Skin of body (tissue), 1 donor: ENCODE measurements at regions not wholly inside any gene's neighbourhood (a gene's known extent, or its start where the extent isn't known, plus 50 kb on each side); places are given as distances from the start of the nearest gene placed in this dataset.

ENCODE experiments used
- DNase-seq: peaks from one replicate; lab custom pipeline; 2025; lab: John Stamatoyannopoulos, UW

DNA sequence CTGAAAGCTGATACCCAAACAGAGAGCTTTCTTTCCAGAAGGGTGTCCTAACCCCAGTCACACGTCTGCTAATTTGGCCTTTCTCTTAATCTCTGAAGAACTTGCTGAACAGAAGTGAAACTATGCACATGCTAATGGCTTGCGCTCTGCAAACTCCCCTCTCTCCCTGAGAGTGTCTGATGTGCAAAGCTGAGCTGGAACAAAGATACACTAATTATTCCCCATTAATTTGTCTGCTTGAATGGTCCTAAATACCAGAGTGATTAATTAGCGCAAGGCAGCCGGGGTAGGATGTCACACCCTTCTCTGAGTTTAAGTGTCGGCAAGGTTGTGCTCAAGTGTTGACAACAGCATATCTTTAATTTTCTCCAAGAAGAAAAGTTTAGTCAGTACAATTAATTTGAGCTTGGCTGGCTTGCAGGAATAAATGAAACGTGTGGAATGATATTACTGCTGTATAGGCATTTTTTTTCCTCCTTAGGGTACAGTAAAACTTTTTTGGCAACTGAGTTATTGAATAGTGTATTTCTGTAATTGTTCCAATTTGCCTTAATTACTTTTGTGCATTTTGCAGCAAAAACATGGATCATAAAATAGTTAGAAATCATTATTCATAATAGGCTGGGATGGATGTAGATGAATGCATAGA, 715.9 kb upstream of the POU3F2 start:
- DNase-seq: no peak

DNA sequence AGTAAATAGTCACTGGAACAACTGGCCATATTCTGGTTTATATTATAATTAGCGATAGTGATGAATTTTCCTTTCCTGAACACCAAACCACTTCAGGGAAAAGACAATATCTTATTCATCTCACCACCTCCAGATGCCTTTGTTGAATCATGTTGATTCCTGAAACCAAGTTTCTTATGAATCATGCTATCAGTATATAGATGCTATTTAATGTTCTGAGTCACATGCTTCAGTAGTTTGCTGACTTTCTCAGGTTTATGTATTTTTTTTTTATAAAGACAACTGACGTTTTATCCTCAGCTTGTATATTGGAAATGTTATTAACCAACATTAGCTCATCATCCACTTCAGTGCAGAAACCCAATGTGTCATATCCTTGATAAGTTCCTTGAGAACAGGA, 710.2 kb upstream of the POU3F2 start:
- no peak for DNase-seq

DNA sequence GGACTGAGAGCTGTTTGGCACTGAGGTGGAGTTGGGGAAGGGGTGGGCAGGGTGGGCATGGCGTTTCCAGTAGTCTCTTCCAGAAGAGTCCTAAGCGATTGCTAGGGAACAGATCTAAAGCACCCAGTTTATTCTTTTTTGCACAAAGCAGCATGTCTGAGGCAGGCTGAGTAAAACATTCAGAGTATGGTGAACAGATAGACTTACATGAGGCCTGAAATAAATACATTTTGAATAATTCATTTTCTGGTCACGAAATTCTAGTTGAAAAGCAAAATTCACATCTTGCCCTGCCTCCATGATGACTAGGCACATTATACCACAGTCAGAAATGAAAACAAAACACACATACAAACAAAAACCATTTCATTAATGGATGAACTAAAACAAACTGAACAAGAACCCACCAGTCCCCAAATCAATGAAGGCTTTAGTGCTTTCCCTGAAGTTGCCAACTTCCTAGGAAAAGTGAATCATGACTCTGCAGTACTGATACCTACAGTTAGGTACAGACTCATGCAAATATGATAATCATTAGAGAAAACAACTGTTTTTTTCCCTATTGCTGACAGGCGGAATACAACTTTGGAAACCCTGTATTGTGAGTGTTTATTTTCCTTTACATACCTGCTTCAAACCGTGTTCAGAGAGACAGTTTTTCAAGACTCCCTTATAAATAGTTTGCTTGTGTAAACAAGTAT, 702.9 kb upstream of the POU3F2 start:
- no peak for DNase-seq

DNA sequence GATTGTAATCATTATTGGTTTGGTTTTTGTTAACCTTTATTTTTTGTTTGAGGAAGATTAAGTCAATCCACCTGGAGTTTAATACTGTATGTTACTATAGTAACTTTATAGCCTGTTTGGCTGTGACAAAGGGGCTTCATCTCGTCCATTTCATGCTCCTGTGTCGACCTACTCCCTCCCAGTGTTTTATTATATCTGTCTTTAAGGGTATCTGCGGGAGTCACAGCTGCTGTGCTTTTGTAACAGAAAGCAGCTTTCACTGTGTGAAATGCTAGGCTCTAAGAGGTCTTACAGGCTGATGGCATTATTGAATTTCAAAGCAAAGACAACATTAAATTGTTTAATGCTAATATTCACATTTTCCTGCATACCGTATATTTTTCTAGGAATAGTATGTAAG, 698.0 kb upstream of the POU3F2 start:
- no peak for DNase-seq

- DNase-seq: no peak
Measured at GRCh38 chr6:98137391-98137790, 697.0 kb upstream of the POU3F2 start.

- no peak for DNase-seq
Measured at GRCh38 chr6:98142839-98143238, 691.5 kb upstream of the POU3F2 start.

- DNase-seq: no peak
Measured at GRCh38 chr6:98146656-98147055, 687.7 kb upstream of the POU3F2 start.

DNA sequence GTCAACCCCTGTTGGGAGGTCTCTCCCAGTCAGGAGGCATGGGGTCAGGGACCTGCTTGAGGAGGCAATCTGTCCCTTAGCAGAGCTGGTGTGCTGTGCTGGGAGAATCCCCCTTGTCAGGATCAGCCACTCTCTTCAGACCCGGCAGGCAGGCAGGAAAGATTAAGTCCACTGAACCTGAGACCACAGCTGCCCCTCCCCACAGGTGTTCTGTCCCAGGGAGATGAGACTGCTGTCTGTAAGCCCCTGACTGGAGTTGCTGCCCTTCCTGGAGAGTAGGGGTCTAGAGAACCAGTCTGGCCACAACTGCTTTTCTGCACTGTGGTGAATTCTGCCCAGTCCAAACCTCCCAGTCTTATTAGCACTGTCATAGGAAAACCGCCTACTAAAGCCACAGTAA, 677.8 kb upstream of the POU3F2 start:
- DNase-seq: no peak

DNA sequence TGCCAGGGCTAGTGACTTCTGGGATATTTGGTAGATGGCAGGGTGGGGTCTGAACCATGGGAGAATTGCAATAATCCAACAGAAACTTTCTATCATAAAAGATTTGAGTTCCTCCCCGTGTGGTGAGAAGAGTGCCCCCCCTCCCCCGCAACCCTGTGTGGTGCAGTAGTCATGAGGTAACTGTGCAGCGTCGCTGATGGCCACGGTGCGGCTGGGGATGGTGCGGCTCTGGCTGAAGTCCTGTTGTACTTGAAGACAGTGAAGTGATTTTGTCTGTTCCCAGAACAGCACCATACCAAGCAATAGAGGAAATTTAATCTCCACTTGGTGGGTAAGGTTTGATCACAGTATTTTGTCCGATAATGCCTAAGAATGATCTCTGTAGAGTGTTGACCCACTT, 654.8 kb upstream of the POU3F2 start:
- DNase-seq: no peak

DNA sequence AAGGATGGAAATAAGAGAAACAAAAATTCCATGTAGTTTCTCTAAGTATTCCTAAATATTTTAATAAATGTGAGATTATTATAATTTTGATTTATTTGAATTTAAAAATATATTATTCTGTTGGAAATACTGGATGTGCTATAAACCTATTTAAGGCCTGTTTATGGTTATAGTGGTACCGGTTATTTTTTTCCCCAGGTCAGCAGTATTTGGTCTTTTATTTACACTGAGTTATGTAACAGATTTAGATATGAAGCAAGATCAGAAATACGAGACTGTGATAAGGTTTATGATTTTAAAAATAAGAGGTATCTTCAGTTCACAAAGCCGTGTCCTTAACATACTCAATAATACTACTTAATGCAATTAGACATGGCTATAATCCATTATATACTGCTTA, 634.3 kb upstream of the POU3F2 start:
- no peak for DNase-seq

DNA sequence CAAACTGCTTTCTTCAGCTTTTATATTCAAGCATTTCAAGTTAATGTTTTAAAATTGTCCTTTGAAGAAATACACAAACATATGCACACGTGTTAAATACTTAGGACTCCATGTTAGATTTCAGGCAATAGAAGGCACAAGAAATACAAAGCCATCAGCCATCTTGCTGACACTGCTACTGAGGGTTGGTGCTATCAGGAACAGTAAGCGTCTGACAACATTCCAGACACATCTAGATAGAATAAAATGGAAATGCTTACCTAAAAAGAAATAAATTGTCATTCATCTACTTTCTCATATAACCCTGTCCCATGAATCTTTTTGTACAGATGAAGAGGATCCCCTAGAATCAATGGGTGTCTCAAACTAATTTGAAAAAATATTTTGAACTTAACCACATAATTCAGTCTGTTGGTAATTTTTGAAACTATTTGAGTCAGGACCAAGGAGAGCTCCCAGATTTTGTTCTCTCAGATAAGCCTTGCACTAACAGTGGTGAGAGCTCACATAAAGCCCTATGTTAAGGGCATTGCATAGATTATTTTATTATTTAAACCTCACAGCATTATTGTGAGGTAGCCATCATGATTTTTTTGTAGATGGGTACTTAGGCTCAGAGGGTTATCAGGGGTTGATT, 631.1 kb upstream of the POU3F2 start:
- no peak for DNase-seq

GRCh38 chr6:98212468-98212867, 621.9 kb upstream of the POU3F2 start:
- DNase-seq: no peak

DNA sequence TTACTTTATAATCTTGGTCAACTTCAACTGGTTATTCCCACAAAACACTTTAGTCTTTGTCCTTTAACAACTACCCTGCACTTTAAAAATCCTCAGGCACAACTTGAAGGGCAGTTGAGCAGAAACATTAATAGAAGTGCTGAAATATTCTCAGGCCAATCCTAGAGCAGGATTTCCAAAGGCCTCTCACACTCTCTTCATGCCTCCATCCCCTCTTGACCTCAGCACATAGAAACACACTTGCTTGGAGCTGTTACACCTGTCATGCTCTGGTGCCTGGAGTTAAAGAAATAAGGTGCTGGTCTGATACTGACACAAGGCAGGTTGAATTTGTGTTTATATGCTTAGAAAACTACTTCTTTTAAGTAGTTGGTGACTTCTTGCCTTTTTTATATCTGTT, 618.8 kb upstream of the POU3F2 start:
- DNase-seq: no peak

GRCh38 chr6:98230250-98230649, 604.1 kb upstream of the POU3F2 start:
- DNase-seq: no peak

DNA sequence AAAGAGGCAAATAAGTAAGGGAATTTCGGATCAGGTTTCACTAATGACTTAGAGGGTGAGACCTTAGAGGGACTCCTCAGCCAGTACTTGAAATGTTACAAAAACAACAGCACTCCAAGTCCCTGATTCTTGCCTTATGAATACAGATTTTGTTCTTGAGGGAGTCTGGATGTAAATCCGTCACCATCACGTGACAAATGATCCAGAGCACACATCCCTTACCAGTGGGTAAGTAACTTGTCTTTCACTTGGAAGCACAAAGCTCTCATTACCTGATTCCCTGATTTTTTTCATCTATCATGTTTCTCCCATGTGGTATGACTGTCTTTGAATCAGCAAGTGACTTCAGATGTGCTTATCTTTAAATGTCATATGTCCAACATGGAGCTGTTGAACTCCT, 595.3 kb upstream of the POU3F2 start:
- no peak for DNase-seq

DNA sequence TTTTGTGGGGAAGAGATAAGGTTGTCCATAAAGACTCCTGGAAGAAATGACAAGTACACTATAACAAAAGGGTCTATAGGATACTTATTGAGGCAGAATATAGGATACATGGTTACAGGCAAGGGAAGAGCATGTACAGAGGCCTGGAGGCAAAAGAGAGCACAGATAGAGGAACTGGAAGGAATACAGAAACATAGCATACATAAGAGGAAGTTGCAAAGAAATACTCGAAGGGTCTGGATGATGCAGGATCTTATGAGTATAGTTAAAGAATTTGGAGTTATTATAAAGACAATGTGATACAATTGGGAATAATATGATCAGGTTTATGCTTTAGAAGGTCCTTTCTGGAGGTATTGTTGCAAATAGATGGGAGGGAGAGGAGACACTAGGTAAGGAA, 592.7 kb upstream of the POU3F2 start:
- DNase-seq: no peak

GRCh38 chr6:98254624-98255023, 579.8 kb upstream of the POU3F2 start:
- DNase-seq: no peak

GRCh38 chr6:98260382-98260781, 574.0 kb upstream of the POU3F2 start:
- DNase-seq: no peak

GRCh38 chr6:98272060-98272459, 562.3 kb upstream of the POU3F2 start:
- no peak for DNase-seq

DNA sequence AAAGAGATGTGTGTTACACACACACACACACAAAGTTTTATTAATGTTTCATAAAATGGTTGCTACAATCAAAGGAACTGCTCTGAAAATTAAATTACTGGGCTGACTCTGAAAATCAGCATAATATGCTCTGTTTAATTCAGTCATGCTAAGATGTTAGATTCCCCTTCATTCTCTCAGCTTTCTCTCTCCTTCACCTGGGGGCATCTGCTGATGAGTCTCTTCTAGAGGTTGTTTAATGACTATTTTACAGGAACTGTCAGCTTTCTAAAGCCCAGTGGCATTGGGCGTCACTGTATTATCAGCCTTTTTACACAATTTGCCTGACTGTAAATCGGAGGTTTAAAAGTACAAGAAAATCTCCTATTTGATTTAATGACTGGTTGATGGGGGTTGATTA, 559.7 kb upstream of the POU3F2 start:
- DNase-seq: no peak

GRCh38 chr6:98280492-98280891, 553.9 kb upstream of the POU3F2 start:
- DNase-seq: no peak

GRCh38 chr6:98286620-98287019, 547.8 kb upstream of the POU3F2 start:
- DNase-seq: no peak

- DNase-seq: no peak
Measured at GRCh38 chr6:98287876-98288275, 546.5 kb upstream of the POU3F2 start.
